ENCODE measurements at regions not wholly inside any gene's neighbourhood (a gene's known extent, or its start where the extent isn't known, plus 50 kb on each side); places are given as distances from the start of the nearest gene placed in this dataset.

- TF ChIP-seq, protein P1, sequence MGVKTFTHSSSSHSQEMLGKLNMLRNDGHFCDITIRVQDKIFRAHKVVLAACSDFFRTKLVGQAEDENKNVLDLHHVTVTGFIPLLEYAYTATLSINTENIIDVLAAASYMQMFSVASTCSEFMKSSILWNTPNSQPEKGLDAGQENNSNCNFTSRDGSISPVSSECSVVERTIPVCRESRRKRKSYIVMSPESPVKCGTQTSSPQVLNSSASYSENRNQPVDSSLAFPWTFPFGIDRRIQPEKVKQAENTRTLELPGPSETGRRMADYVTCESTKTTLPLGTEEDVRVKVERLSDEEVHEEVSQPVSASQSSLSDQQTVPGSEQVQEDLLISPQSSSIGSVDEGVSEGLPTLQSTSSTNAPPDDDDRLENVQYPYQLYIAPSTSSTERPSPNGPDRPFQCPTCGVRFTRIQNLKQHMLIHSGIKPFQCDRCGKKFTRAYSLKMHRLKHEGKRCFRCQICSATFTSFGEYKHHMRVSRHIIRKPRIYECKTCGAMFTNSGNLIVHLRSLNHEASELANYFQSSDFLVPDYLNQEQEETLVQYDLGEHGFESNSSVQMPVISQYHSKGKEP (CRISPR knock-in tag; IDR thresholded peaks at IDR 0.05) = no peak
Observed at GRCh38 chr21:29477347-29477746, 178.6 kb downstream of the BACH1 start (continued).

DNA sequence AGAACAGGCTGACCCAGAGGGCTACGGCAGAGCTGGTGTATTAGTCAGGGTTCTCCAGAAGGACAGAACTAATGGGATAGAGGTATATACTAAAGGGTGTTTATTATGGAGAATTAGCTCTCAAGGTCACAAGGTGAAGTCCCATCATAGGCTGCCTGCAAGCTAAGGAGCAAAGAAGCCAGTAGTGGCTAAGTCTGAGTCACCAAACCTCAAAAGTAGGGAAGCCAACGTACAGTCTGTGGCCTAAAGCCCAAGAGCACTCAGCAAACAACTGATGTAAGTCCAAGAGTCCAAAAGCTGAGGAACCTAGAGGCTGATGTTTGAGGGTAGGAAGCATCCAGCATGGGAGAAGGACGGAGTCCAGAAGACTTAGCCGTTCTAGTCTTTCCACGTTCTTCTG, 179.2 kb downstream of the BACH1 start:
- FAIRE-seq = no peak
- 64% methylated on average over 5 of the region's 5 CpGs for WGBS (ENCODE audit: low lambda C conversion rate)
- H3K79me2 ChIP-seq (ENCODE audit: insufficient read depth, low read length) = no peaks in the 10 kb centered on the region
- H3K36me3 ChIP-seq (replicated peaks in 1 of 2; ENCODE audit: control insufficient read depth in 1 of 2, insufficient read depth in 2 of 2, low read length in 2 of 2) = no peaks in the 10 kb centered on the region
- H2AFZ ChIP-seq (ENCODE audit: low read length) = no peak overlapping the region
- TF ChIP-seq HOXA9 (CRISPR knock-in tag; IDR thresholded peaks at IDR 0.05; ENCODE audit: borderline replicate concordance) = no peak
- TF ChIP-seq ZBTB14 (CRISPR knock-in tag; IDR thresholded peaks at IDR 0.05) = no peak
- no peak for TF ChIP-seq PBX3 (CRISPR knock-in tag; IDR thresholded peaks at IDR 0.05; ENCODE audit: borderline replicate concordance)
- no peak for TF ChIP-seq KLF9 (CRISPR knock-in tag; IDR thresholded peaks at IDR 0.05; ENCODE audit: low read depth)
- TF ChIP-seq, protein P2, sequence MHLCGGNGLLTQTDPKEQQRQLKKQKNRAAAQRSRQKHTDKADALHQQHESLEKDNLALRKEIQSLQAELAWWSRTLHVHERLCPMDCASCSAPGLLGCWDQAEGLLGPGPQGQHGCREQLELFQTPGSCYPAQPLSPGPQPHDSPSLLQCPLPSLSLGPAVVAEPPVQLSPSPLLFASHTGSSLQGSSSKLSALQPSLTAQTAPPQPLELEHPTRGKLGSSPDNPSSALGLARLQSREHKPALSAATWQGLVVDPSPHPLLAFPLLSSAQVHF (CRISPR knock-in tag; IDR thresholded peaks at IDR 0.05) = no peak
- TF ChIP-seq ZNF143 (CRISPR knock-in tag; IDR thresholded peaks at IDR 0.05) = no peak
- TF ChIP-seq ZFP36L1 (CRISPR knock-in tag; IDR thresholded peaks at IDR 0.05) = no peak
- TF ChIP-seq PLRG1 (conservative IDR thresholded peaks at IDR 0.05) = no peak
- TF ChIP-seq, protein P3, sequence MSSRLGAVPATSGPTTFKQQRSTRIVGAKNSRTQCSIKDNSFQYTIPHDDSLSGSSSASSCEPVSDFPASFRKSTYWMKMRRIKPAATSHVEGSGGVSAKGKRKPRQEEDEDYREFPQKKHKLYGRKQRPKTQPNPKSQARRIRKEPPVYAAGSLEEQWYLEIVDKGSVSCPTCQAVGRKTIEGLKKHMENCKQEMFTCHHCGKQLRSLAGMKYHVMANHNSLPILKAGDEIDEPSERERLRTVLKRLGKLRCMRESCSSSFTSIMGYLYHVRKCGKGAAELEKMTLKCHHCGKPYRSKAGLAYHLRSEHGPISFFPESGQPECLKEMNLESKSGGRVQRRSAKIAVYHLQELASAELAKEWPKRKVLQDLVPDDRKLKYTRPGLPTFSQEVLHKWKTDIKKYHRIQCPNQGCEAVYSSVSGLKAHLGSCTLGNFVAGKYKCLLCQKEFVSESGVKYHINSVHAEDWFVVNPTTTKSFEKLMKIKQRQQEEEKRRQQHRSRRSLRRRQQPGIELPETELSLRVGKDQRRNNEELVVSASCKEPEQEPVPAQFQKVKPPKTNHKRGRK (CRISPR knock-in tag; IDR thresholded peaks at IDR 0.05) = no peak
- TF ChIP-seq MLLT10 (CRISPR knock-in tag; IDR thresholded peaks at IDR 0.05) = no peak
- TF ChIP-seq NCOR1 (IDR thresholded peaks at IDR 0.05; ENCODE audit: borderline replicate concordance, low read length) = no peak
- in situ Hi-C loops (cut with HindIII; ENCODE audit: extremely low pct_ligation_motif_present, low pct_unique_long_range_greater_than_20kb) (no loop called here), intact Hi-C loops (cut with micrococcal nuclease; ENCODE audit: unreplicated experiment) (loop anchor here (2.0 to 10.0 kb wide), 2 partner anchors 21 to 383 kb away; no protein-coding TSS in a partner anchor)
- no peak for ATAC-seq
- H3K27me3 ChIP-seq (ENCODE audit: control insufficient read depth in 1 of 2, insufficient read depth in 2 of 2, low read length in 2 of 2) = no peaks in the 10 kb centered on the region
- H3K4me1 ChIP-seq (ENCODE audit: insufficient read depth, low read length) = peaks cover 21% of the 10 kb centered on the region
- ChIA-PET POLR2A (no interaction called here), CTCF (ENCODE audit: low intra/inter-chr PET ratio, low total read pairs) (interaction anchor here (2.6 kb wide), 1 partner anchor 22 kb away, joined by 11 read pairs; no protein-coding TSS in a partner anchor)
- no peaks in the 10 kb centered on the region for H3K9me3 ChIP-seq (ENCODE audit: low read length)
- H3K27ac ChIP-seq (ENCODE audit: extremely low read length, insufficient read depth, low read length) = no peak overlapping the region
- no peak overlapping the region for H3K9ac ChIP-seq (ENCODE audit: insufficient read depth, low read depth, low read length)
- no peak overlapping the region for H3K4me3 ChIP-seq (replicated peaks in 1 of 3; ENCODE audit: insufficient read depth in 1 of 3, low read depth in 2 of 3, low read length in 3 of 3)
- no peak for DNase-seq (ENCODE audit: low spot score)
- no TSS peak for BruUV-seq (replicated peaks)
- no peak overlapping the region for H3K4me2 ChIP-seq (ENCODE audit: low read depth, low read length)
- no peaks in the 10 kb centered on the region for H4K20me1 ChIP-seq (ENCODE audit: insufficient read depth, low read length)

Data from HepG2 (cell line).